Activated T-helper 17 cell treated with anti-CD3 and anti-CD28 coated beads, Interleukin-2, amount 50 U/mL, for 72 hours (primary cell): ENCODE measurements at regions not wholly inside any gene's neighbourhood (a gene's known extent, or its start where the extent isn't known, plus 50 kb on each side); places are given as distances from the start of the nearest gene placed in this dataset.

ENCODE experiments used
- ATAC-seq: fragments of 150-1000 bp; cut with Tn5 transposase; replicated peaks from 2 replicates; pipeline ENCODE4 v1.10.0; 2021; ENCODE audit warnings: mild to moderate bottlenecking, moderate library complexity
- H3K27ac Mint-ChIP-seq: one replicate; pipeline ENCODE4 v1.8.0; 2022; ENCODE audit warnings: mixed read lengths
- H3K27me3 Mint-ChIP-seq: one replicate; pipeline ENCODE4 v1.8.0; 2022; ENCODE audit warnings: mixed read lengths
- H3K36me3 Mint-ChIP-seq: one replicate; pipeline ENCODE4 v1.8.0; 2022; ENCODE audit warnings: low read depth, mild to moderate bottlenecking, mixed read lengths
- H3K4me1 Mint-ChIP-seq: one replicate; pipeline ENCODE4 v1.8.0; 2022; ENCODE audit warnings: mixed read lengths
- H3K4me3 Mint-ChIP-seq: one replicate; pipeline ENCODE4 v1.8.0; 2022; ENCODE audit warnings: mild to moderate bottlenecking, mixed read lengths
- H3K9me3 Mint-ChIP-seq: one replicate; pipeline ENCODE4 v1.8.0; 2022; ENCODE audit warnings: mixed read lengths

- Mint-ChIP-seq H3K27ac (no peak overlapping the region), H3K4me1 (peaks cover under 1% of the 10 kb centered on the region), H3K36me3 (no peaks in the 10 kb centered on the region), H3K9me3 (no peaks in the 10 kb centered on the region), H3K27me3 (peaks cover 31% of the 10 kb centered on the region), H3K4me3 (no peak overlapping the region)
- ATAC-seq, result no peak
Measured at GRCh38 chr5:68540798-68541590, 325.4 kb downstream of the PIK3R1 start.

- H3K9me3 Mint-ChIP-seq, result no peaks in the 10 kb centered on the region
- H3K27me3 Mint-ChIP-seq, result peaks cover 24% of the 10 kb centered on the region
- H3K27ac Mint-ChIP-seq, result no peak overlapping the region
- H3K36me3 Mint-ChIP-seq, result no peaks in the 10 kb centered on the region
- ATAC-seq, result no peak
- no peak overlapping the region for H3K4me3 Mint-ChIP-seq
- H3K4me1 Mint-ChIP-seq, result no peaks in the 10 kb centered on the region
Measured at GRCh38 chr5:68542207-68542606, 326.7 kb downstream of the PIK3R1 start.

- Mint-ChIP-seq H3K36me3 (no peaks in the 10 kb centered on the region), H3K9me3 (no peaks in the 10 kb centered on the region), H3K4me3 (no peak overlapping the region), H3K27ac (no peak overlapping the region), H3K4me1 (no peaks in the 10 kb centered on the region), H3K27me3 (peaks cover 18% of the 10 kb centered on the region)
- ATAC-seq, result no peak
Measured at GRCh38 chr5:68543212-68543611, 327.7 kb downstream of the PIK3R1 start.

DNA sequence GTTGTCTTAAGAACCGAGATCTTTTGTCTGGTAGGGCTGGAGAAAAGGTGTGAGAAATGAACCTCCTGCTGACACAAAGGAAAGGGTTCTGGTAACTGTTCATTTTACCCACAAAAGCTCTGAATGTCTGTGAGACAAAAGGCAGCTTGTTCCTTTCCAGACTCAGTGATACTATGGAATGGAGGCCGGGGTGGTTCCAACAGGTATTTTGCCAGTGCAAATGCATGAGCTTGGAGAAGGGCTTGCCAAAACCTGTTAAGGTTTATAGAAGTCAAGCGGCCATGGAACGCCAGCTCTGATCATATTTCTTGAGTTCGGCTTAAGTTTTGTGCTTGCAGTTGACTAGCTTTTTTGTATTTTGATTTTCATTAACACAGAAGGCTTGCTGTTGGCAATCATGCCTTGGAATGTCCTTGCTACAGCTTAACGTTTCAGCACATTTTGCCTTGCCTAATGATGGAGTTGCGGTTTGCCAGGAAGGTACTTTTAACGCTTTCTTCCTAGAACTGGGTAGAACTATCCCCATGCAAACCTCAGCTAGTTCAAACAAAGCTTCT, 328.6 kb downstream of the PIK3R1 start:
- H3K27ac Mint-ChIP-seq, result no peak overlapping the region
- H3K27me3 Mint-ChIP-seq, result peaks cover 8% of the 10 kb centered on the region
- H3K4me3 Mint-ChIP-seq, result no peak overlapping the region
- no peak for ATAC-seq
- no peaks in the 10 kb centered on the region for H3K4me1 Mint-ChIP-seq
- no peaks in the 10 kb centered on the region for H3K36me3 Mint-ChIP-seq
- H3K9me3 Mint-ChIP-seq, result no peaks in the 10 kb centered on the region

GRCh38 chr5:68544648-68545552, 329.3 kb downstream of the PIK3R1 start:
- H3K36me3 Mint-ChIP-seq, result no peaks in the 10 kb centered on the region
- ATAC-seq, result no peak
- H3K4me3 Mint-ChIP-seq, result no peak overlapping the region
- H3K4me1 Mint-ChIP-seq, result no peaks in the 10 kb centered on the region
- peaks cover 4% of the 10 kb centered on the region for H3K27me3 Mint-ChIP-seq
- H3K27ac Mint-ChIP-seq, result no peak overlapping the region
- H3K9me3 Mint-ChIP-seq, result no peaks in the 10 kb centered on the region

DNA sequence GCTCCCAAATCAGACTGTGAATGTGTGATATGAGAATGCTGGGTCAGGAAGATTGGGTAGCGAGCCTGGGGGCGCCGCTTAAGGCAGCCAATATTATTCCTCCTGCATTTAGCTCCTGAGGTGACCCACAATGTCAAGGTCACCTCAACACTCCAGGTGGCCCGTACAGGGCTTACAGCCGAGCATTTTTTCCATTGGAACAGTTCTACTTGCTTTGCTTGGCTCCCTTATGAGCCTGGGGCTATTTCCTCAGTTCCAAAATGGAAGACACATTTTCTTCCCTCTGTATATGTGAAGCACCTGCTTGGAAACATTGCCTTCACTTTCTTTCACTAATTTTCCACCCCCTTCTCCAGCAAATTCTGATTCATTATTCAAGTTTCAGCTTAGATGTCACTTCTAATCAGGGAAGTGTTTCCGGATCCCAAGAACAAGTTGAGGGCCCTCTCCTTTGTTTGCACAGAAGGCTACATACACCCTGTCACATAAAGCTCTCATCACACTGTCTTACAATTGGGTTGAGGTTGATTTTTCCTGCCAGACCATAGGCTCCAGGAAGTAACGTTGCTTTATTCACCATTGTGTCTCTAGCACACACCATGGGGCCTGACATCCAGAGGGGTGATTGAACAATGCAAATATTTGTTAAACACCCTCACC, 330.2 kb downstream of the PIK3R1 start:
- Mint-ChIP-seq H3K27me3 (peaks cover 3% of the 10 kb centered on the region), H3K9me3 (no peaks in the 10 kb centered on the region), H3K4me1 (no peaks in the 10 kb centered on the region), H3K36me3 (no peaks in the 10 kb centered on the region), H3K4me3 (no peak overlapping the region), H3K27ac (no peak overlapping the region)
- ATAC-seq, result no peak

DNA sequence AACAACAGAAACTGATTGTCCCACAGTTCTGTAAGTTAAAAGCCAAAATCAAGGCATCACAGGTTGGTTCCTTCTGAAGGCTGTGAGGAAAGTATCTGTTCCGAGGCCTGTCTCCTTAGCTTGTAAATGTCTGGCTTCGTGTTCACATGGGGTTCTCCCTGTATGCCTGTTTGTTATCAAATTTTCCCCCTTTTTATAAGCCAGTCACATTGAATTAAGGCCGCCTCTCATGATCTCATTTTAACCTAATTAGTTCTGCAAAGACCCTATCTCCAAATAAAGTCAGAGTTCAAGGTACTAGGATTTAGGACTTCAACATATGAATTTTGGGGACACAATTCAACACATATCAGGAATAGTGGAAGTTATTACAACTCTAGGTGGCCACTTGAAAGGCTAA, 331.5 kb downstream of the PIK3R1 start:
- Mint-ChIP-seq H3K9me3 (no peaks in the 10 kb centered on the region), H3K36me3 (no peaks in the 10 kb centered on the region), H3K27ac (no peak overlapping the region), H3K27me3 (peaks cover 3% of the 10 kb centered on the region), H3K4me3 (no peak overlapping the region), H3K4me1 (no peaks in the 10 kb centered on the region)
- ATAC-seq, result no peak

GRCh38 chr5:68547622-68548021, 332.1 kb downstream of the PIK3R1 start:
- no peaks in the 10 kb centered on the region for H3K9me3 Mint-ChIP-seq
- H3K27ac Mint-ChIP-seq, result no peak overlapping the region
- no peak for ATAC-seq
- no peaks in the 10 kb centered on the region for H3K4me1 Mint-ChIP-seq
- no peaks in the 10 kb centered on the region for H3K36me3 Mint-ChIP-seq
- peaks cover 3% of the 10 kb centered on the region for H3K27me3 Mint-ChIP-seq
- no peak overlapping the region for H3K4me3 Mint-ChIP-seq

GRCh38 chr5:68548959-68549676, 333.6 kb downstream of the PIK3R1 start:
- Mint-ChIP-seq H3K4me1 (no peaks in the 10 kb centered on the region), H3K27ac (no peak overlapping the region), H3K27me3 (peaks cover 3% of the 10 kb centered on the region), H3K4me3 (no peak overlapping the region), H3K9me3 (no peaks in the 10 kb centered on the region), H3K36me3 (no peaks in the 10 kb centered on the region)
- no peak for ATAC-seq

DNA sequence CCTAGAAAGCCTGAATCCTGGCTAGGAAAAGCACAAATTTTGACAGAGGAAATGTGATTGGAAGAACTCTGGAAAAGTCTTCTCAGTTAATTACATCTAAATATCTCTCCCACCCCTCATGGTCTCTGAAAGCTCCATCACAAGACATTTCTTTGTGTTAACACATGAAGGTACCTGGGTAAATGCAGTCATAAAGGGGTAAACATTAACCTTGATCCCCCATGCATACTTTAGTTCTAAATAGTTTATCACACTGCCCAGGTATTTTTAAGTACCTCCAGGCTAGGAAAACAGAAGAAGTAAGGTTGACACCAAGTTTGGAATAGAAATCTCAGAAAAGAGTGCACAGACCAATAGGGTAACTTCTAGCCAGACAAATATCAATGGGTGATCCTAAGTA, 334.5 kb downstream of the PIK3R1 start:
- peaks cover 3% of the 10 kb centered on the region for H3K27me3 Mint-ChIP-seq
- no peaks in the 10 kb centered on the region for H3K4me1 Mint-ChIP-seq
- no peaks in the 10 kb centered on the region for H3K9me3 Mint-ChIP-seq
- no peaks in the 10 kb centered on the region for H3K36me3 Mint-ChIP-seq
- H3K27ac Mint-ChIP-seq, result no peak overlapping the region
- H3K4me3 Mint-ChIP-seq, result no peak overlapping the region
- no peak for ATAC-seq

- Mint-ChIP-seq H3K4me1 (no peaks in the 10 kb centered on the region), H3K27me3 (peaks cover 3% of the 10 kb centered on the region), H3K9me3 (no peaks in the 10 kb centered on the region), H3K4me3 (no peak overlapping the region), H3K36me3 (no peaks in the 10 kb centered on the region), H3K27ac (no peak overlapping the region)
- no peak for ATAC-seq
Measured at GRCh38 chr5:68551436-68551835, 335.9 kb downstream of the PIK3R1 start.

DNA sequence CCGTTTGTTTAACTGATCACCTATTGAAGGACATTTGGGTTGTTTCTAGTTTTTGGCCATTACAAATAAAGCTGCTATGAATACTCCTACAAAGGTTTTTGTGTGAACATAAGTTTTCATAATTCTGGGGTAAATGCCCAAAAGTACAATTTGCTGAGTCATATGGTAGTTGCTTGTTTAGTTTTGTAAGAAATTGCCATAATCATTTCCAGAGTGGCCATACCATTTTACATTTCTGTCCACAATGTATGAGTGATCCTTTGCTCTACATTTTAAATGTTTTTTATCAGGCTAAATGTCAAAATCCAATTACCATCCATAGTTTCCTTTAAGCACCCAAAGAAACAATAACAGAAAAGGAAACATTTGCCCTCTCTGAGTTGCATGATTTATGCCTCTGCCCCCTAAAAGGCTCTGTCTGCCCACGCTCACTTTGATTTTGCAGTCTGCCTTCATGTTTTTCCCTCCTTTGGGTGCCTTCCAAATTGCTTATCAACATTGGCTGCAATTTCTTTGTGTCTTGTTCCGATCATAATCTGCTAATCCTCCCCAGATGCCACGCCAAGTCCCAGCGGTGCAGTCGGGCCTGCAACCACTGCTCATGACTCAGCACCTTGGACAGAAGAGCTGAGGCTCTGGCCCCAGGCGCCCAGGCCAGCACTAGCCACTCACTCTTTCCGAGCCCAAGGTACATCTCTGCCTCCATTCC, 339.2 kb downstream of the PIK3R1 start:
- H3K36me3 Mint-ChIP-seq, result no peaks in the 10 kb centered on the region
- H3K27ac Mint-ChIP-seq, result no peak overlapping the region
- no peak for ATAC-seq
- H3K4me3 Mint-ChIP-seq, result no peak overlapping the region
- H3K9me3 Mint-ChIP-seq, result no peaks in the 10 kb centered on the region
- peaks cover 3% of the 10 kb centered on the region for H3K27me3 Mint-ChIP-seq
- no peaks in the 10 kb centered on the region for H3K4me1 Mint-ChIP-seq

DNA sequence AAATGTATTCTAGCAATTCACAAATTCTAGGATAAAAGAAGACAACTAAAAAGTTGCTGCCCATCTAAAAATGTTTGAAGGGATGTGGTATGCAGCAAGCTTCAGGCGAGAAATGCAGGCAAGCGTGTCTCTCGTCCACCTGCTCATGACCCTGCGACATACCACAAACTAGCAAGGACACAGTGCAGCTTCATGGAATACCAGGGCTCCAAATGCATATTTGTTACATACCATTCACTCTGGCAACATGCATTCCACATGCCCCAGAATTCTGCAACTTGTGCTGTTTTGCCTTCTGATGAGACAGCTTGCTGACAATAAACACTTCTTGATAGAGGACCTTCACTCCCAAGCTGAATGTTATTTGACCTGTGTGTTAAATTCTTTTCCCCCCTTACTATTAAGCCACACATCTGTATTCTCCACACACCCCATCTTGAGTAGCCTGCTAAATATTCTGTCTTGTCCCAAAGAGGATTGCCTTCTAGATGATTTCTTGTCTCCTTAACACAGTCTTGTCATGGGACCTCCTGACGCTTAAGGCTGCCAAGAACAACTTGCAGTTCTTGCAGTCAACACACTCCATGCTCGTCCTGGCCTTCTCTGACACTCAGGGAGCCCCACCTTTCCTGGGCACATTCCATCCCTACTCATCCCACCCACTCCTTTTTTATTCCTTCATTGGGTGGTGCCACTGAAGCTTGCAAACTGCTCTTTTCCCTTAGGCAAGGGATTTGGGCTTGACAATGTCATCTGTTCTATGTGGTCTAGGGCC, 340.5 kb downstream of the PIK3R1 start:
- Mint-ChIP-seq H3K36me3 (no peaks in the 10 kb centered on the region), H3K4me3 (no peak overlapping the region), H3K9me3 (no peaks in the 10 kb centered on the region), H3K4me1 (no peaks in the 10 kb centered on the region), H3K27ac (no peak overlapping the region), H3K27me3 (no peaks in the 10 kb centered on the region)
- ATAC-seq, result no peak
